ENCODE measurements at regions not wholly inside any gene's neighbourhood (a gene's known extent, or its start where the extent isn't known, plus 50 kb on each side); places are given as distances from the start of the nearest gene placed in this dataset.

DNA sequence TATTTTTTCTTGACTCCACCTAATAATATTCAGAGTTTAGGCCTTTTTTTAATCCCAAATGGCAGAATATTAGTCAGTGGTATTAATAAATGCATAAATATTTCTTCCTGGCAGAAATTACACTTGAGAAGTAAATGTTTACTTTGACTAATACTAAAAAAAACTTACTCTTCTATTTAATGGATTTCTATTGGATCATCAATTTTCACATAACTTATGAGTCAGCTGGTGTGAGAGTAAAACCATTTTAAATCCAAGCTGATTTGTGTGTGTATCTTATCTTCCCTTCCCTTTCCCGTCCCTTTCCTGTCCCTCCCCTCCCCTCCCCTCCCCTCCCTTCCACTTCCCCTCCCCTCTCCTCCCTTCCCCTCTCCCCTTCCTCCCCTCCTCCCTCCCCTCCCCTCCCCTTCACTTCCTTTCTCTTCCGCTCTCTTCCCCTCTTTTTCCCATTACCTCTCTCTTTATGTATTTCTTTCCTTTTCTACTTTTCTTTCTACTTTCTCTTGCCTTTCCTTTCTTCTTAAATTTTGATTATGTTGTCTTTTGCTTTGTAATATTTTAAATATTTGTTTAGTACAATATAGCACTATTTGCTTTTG is 630.1 kb upstream of the EPHA5 start:
- no peak overlapping the region for H3K27ac ChIP-seq
- TF ChIP-seq, protein P1, sequence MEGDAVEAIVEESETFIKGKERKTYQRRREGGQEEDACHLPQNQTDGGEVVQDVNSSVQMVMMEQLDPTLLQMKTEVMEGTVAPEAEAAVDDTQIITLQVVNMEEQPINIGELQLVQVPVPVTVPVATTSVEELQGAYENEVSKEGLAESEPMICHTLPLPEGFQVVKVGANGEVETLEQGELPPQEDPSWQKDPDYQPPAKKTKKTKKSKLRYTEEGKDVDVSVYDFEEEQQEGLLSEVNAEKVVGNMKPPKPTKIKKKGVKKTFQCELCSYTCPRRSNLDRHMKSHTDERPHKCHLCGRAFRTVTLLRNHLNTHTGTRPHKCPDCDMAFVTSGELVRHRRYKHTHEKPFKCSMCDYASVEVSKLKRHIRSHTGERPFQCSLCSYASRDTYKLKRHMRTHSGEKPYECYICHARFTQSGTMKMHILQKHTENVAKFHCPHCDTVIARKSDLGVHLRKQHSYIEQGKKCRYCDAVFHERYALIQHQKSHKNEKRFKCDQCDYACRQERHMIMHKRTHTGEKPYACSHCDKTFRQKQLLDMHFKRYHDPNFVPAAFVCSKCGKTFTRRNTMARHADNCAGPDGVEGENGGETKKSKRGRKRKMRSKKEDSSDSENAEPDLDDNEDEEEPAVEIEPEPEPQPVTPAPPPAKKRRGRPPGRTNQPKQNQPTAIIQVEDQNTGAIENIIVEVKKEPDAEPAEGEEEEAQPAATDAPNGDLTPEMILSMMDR (IDR thresholded peaks at IDR 0.05; ENCODE audit: low read depth, low read length): no peak
- H3K9me3 ChIP-seq (ENCODE audit: low read depth): no peaks in the 10 kb centered on the region
- no peak for DNase-seq (ENCODE audit: low read depth in 1 of 2, low spot score in 1 of 2)
- H3K36me3 ChIP-seq: no peaks in the 10 kb centered on the region
- H3K4me3 ChIP-seq: no peak overlapping the region
- no peaks in the 10 kb centered on the region for H3K4me1 ChIP-seq (ENCODE audit: low read depth)
- H3K27me3 ChIP-seq: no peaks in the 10 kb centered on the region

DNA sequence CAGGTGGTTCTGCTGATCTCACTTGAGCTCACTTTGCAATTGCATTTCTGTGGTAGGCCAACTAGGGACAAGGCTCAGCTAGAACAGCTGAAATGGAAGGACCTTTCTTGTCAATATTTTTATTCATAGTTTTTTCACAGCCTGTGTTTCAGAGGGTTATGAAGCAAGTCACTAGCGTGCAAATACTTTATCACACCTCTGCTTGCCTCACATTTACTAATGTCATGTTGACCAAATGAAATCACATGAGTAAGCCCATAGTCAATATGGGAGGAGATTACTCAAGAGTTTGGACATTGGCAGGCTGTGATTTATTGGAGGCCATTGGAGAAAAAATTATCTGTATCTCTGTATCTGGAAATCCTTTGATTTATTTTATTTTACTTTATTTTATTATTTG is 628.3 kb upstream of the EPHA5 start:
- TF ChIP-seq, protein P1 (IDR thresholded peaks at IDR 0.05; ENCODE audit: low read depth, low read length): no peak
- Histone ChIP-seq H3K27me3 (no peaks in the 10 kb centered on the region), H3K9me3 (ENCODE audit: low read depth) (no peaks in the 10 kb centered on the region), H3K36me3 (no peaks in the 10 kb centered on the region), H3K4me1 (ENCODE audit: low read depth) (no peaks in the 10 kb centered on the region), H3K27ac (no peak overlapping the region), H3K4me3 (no peak overlapping the region)
- DNase-seq (ENCODE audit: low read depth in 1 of 2, low spot score in 1 of 2): no peak

DNA sequence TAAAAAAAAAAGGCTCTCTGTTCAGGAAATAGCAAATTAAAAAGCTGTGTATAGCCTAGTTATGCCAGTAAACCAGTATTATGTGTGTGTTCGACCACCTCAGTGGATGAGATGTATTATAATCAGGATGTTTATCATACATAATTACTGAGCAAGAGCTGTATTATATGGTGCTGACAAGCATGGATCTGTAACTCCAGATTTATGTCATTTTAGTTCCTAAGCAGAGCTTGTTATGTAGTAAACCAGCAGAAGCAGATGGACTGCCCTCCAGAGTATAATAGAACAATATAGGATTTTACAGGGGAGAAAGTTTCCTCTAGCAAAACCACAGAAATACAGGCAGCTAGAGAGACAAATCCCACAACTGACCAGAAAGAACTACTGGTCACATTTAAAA is 627.4 kb upstream of the EPHA5 start:
- no peak overlapping the region for H3K27ac ChIP-seq
- H3K36me3 ChIP-seq: no peaks in the 10 kb centered on the region
- H3K4me3 ChIP-seq: no peak overlapping the region
- H3K27me3 ChIP-seq: no peaks in the 10 kb centered on the region
- H3K9me3 ChIP-seq (ENCODE audit: low read depth): no peaks in the 10 kb centered on the region
- TF ChIP-seq, protein P1 (IDR thresholded peaks at IDR 0.05; ENCODE audit: low read depth, low read length): no peak
- H3K4me1 ChIP-seq (ENCODE audit: low read depth): no peaks in the 10 kb centered on the region
- DNase-seq (ENCODE audit: low read depth in 1 of 2, low spot score in 1 of 2): no peak

DNA sequence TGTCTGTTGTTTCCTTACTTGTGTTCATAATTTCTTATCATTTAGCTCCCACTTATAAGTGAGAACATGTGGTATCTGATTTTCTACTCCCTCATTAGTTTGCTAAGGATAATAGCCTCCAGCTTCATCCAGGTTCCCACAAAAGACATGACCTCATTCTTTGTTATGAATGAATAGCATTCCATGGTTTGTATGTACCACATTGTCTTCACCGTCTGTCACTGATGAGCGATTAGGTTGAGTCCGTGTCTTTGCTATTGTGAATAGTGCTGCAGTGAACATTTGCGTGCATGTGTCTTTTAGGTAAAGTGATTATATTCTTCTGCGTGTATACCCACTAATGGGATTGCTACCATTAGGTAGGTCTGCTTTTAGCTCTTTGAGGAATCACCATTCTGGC is 624.3 kb upstream of the EPHA5 start:
- H3K4me1 ChIP-seq (ENCODE audit: low read depth): no peaks in the 10 kb centered on the region
- no peaks in the 10 kb centered on the region for H3K27me3 ChIP-seq
- no peak for DNase-seq (ENCODE audit: low read depth in 1 of 2, low spot score in 1 of 2)
- no peak overlapping the region for H3K4me3 ChIP-seq
- TF ChIP-seq, protein P1 (IDR thresholded peaks at IDR 0.05; ENCODE audit: low read depth, low read length): no peak
- no peaks in the 10 kb centered on the region for H3K36me3 ChIP-seq
- no peaks in the 10 kb centered on the region for H3K9me3 ChIP-seq (ENCODE audit: low read depth)
- no peak overlapping the region for H3K27ac ChIP-seq

DNA sequence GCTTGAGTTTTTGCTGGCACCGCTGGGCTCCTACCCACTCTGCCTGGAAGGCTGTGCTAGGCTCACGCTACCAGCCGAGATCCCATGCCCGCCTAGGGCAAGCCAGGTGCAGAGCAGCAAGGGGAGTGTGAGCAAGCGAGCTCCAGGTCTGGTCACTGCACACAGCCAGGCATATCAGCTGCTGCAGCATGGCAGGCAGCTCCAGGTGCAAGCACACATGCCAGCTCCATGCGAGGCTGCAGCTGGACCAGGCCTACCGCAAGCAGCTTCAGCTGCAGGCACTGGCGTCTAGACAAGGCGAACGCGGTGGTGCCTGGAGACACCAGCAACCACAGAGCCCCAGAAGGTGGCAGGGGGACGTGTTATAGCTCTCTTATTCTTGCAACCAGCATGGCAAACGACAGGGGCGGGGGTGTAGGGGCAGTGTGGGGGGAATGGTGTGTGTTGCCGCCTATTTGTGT is 614.7 kb upstream of the EPHA5 start:
- H3K27ac ChIP-seq: no peak overlapping the region
- no peaks in the 10 kb centered on the region for H3K9me3 ChIP-seq (ENCODE audit: low read depth)
- H3K4me3 ChIP-seq: no peak overlapping the region
- H3K27me3 ChIP-seq: no peaks in the 10 kb centered on the region
- TF ChIP-seq, protein P1 (IDR thresholded peaks at IDR 0.05; ENCODE audit: low read depth, low read length): no peak
- no peak for DNase-seq (ENCODE audit: low read depth in 1 of 2, low spot score in 1 of 2)
- H3K36me3 ChIP-seq: no peaks in the 10 kb centered on the region
- H3K4me1 ChIP-seq (ENCODE audit: low read depth): no peaks in the 10 kb centered on the region
